RWPE1 (cell line): ENCODE measurements at regions not wholly inside any gene's neighbourhood (a gene's known extent, or its start where the extent isn't known, plus 50 kb on each side); places are given as distances from the start of the nearest gene placed in this dataset.
"Not testable (repeated sequence)": the region's sequence is repeated elsewhere in the genome, so short reads cannot be mapped to it uniquely, and the experiment has no call there.

Experiments used
- CTCF ChIA-PET: fragments of 350-600 bp; sonication (Branson Sonifier 250); formaldehyde crosslinking; extraction: SDS; loops from one replicate; lab custom pipeline; 2021; lab: Yijun Ruan, JAX
- POLR2A ChIA-PET: fragments of 400-600 bp; formaldehyde crosslinking; extraction: SDS; loops from one replicate; lab custom pipeline; 2020; ENCODE audit warnings: antibody characterized with exemption; ENCODE audit not compliant: low non-redundant PET; lab: Yijun Ruan, JAX
- DNase-seq: peaks from one replicate; pipeline ENCODE4 v3.0.0; 2012; ENCODE audit warnings: low spot score
- H3K27ac ChIP-seq: fragments of 450-650 bp; 2 replicates; pipeline ENCODE4 v1.5.1; 2017
- CTCF ChIP-seq: fragments of 450-650 bp; conservative IDR thresholded peaks from 2 replicates; pipeline ENCODE4 v1.5.1; 2017; ENCODE audit warnings: low read depth, mild to moderate bottlenecking

DNA sequence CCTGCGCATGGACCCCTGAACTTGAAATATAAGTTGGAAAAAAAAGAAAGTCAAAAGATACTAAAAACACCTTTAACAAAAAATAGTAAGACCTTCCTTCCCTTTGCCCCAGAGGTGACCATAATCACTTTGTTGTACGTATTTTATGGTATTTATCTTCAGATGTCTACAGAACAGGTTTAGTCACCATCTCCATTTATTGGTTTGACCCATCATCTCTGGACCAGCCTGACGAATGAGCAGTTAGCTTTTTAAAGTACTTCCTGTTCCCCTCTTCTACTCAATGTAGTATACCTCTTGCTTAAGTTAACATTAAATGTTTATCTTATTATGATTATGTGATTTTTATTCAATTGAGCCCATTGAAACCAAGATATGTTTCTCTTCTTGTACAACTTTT, 64.7 kb upstream of the CREB3L1 start:
- no peak overlapping the region for H3K27ac ChIP-seq
- no peak for TF ChIP-seq CTCF
- DNase-seq, result no peak
- ChIA-PET CTCF (no interaction called here), POLR2A (no interaction called here)

GRCh38 chr11:46210856-46211255, 66.6 kb upstream of the CREB3L1 start:
- H3K27ac ChIP-seq, result no peak overlapping the region
- DNase-seq, result no peak
- TF ChIP-seq CTCF, result no peak
- POLR2A ChIA-PET, result no interaction called here
- CTCF ChIA-PET, result interaction anchor here (0.6 kb wide), 1 partner anchor 28 kb away, joined by 4 read pairs; no protein-coding TSS in a partner anchor

GRCh38 chr11:46210133-46210636, 67.3 kb upstream of the CREB3L1 start:
- CTCF ChIA-PET, result no interaction called here
- POLR2A ChIA-PET, result no interaction called here
- TF ChIP-seq CTCF, result no peak
- no peak overlapping the region for H3K27ac ChIP-seq
- peak; percentile 59 for DNase-seq

- DNase-seq, POLR2A ChIA-PET, H3K27ac ChIP-seq, CTCF ChIA-PET: not testable (repeated sequence)
These were observed 67.8 kb upstream of the CREB3L1 start for GRCh38 chr11:46209624-46210023.

- no peak overlapping the region for H3K27ac ChIP-seq
- TF ChIP-seq CTCF, result no peak
- ChIA-PET CTCF (interaction anchor here (0.9 kb wide), 1 partner anchor 31 kb away, joined by 3 read pairs; no protein-coding TSS in a partner anchor), POLR2A (no interaction called here)
- DNase-seq, result no peak
These were observed 68.7 kb upstream of the CREB3L1 start for GRCh38 chr11:46208803-46209202.

GRCh38 chr11:46207270-46207669, 70.2 kb upstream of the CREB3L1 start:
- no peak for DNase-seq
- CTCF ChIA-PET, result no interaction called here
- no peak overlapping the region for H3K27ac ChIP-seq
- TF ChIP-seq CTCF, result no peak
- POLR2A ChIA-PET, result no interaction called here

GRCh38 chr11:46204415-46204814, 73.0 kb upstream of the CREB3L1 start:
- CTCF ChIA-PET, H3K27ac ChIP-seq, POLR2A ChIA-PET, DNase-seq: not testable (repeated sequence)

DNA sequence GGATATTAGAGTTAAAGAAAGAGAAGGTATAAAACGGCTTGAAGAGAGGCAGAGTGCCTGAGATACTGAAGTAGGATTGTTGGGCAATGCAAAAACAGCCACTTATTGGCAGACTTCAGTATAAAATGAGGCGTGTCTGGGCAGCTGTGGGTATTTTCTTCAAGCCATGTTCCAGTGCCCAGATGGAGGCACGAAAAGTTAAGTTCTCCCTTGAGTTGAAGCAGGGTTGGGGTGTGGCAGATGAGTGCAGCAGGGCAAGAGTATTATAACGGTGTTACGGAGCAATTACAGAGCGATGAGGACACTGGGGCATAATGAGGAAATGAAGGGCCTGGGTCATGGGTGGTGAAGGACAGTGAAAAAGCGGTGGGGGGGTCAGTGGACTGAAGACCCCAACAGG, 73.7 kb upstream of the CREB3L1 start:
- ChIA-PET CTCF (no interaction called here), POLR2A (no interaction called here)
- no peak for TF ChIP-seq CTCF
- no peak overlapping the region for H3K27ac ChIP-seq
- no peak for DNase-seq
